DOHH2 (cell line): ENCODE measurements at regions not wholly inside any gene's neighbourhood (a gene's known extent, or its start where the extent isn't known, plus 50 kb on each side); places are given as distances from the start of the nearest gene placed in this dataset.

Source experiments
- CTCF ChIP-seq: fragments of 200-600 bp; sonication (generic); IDR thresholded peaks from one replicate; pipeline ENCODE4 v1.5.1; 2014; ENCODE audit warnings: antibody characterized with exemption, mild to moderate bottlenecking, low read depth, low read length; ENCODE audit not compliant: poor library complexity, severe bottlenecking
- EZH2phosphoT487 ChIP-seq: fragments of 200-600 bp; sonication (generic); IDR thresholded peaks from 2 replicates; pipeline ENCODE4 v1.6.1; 2017; ENCODE audit warnings: borderline replicate concordance, mild to moderate bottlenecking, antibody characterized with exemption, low read length, moderate library complexity, mixed read lengths

- TF ChIP-seq CTCF (no peak), EZH2phosphoT487 (no peak)
These were observed 238.3 kb upstream of the NFE2L3 start for GRCh38 chr7:25913598-25914224.
